GM18858 (cell line): ENCODE measurements at regions not wholly inside any gene's neighbourhood (a gene's known extent, or its start where the extent isn't known, plus 50 kb on each side); places are given as distances from the start of the nearest gene placed in this dataset.
"Not testable (repeated sequence)": the region's sequence is repeated elsewhere in the genome, so short reads cannot be mapped to it uniquely, and the experiment has no call there.

ENCODE experiments used
- ATAC-seq: cut with Tn5 transposase; IDR thresholded peaks from one replicate; pipeline ENCODE4 v1.9.1; 2021; ENCODE audit not compliant: unreplicated experiment

GRCh38 chr14:71552809-71553208 is 379.4 kb upstream of the RGS6 start:
- no peak for ATAC-seq

- no peak for ATAC-seq
These were observed 378.4 kb upstream of the RGS6 start for GRCh38 chr14:71553779-71554178.

- no peak for ATAC-seq
These were observed 377.9 kb upstream of the RGS6 start for GRCh38 chr14:71554323-71554722.

GRCh38 chr14:71554959-71555612 is 377.1 kb upstream of the RGS6 start:
- ATAC-seq, result peak; percentile 12

GRCh38 chr14:71555654-71556559 is 376.3 kb upstream of the RGS6 start:
- peak; percentile 75 for ATAC-seq

GRCh38 chr14:71556730-71557129 is 375.5 kb upstream of the RGS6 start:
- no peak for ATAC-seq

GRCh38 chr14:71557351-71557750 is 374.9 kb upstream of the RGS6 start:
- no peak for ATAC-seq

GRCh38 chr14:71558943-71559342 is 373.3 kb upstream of the RGS6 start:
- not testable (repeated sequence) for ATAC-seq

- ATAC-seq, result no peak
These were observed 371.5 kb upstream of the RGS6 start for GRCh38 chr14:71560751-71561150.

GRCh38 chr14:71563492-71564153 is 368.6 kb upstream of the RGS6 start:
- ATAC-seq, result no peak

- ATAC-seq, result peak; percentile 70
These were observed 366.0 kb upstream of the RGS6 start for GRCh38 chr14:71566276-71566675.

- ATAC-seq, result not testable (repeated sequence)
These were observed 364.6 kb upstream of the RGS6 start for GRCh38 chr14:71567499-71568133.

- ATAC-seq, result no peak
These were observed 357.3 kb upstream of the RGS6 start for GRCh38 chr14:71574976-71575375.

GRCh38 chr14:71576472-71576871 is 355.8 kb upstream of the RGS6 start:
- ATAC-seq, result no peak

GRCh38 chr14:71579331-71579730 is 352.9 kb upstream of the RGS6 start:
- ATAC-seq, result no peak

- no peak for ATAC-seq
These were observed 349.5 kb upstream of the RGS6 start for GRCh38 chr14:71582705-71583104.

- no peak for ATAC-seq
These were observed 349.0 kb upstream of the RGS6 start for GRCh38 chr14:71583194-71583593.

- no peak for ATAC-seq
These were observed 348.5 kb upstream of the RGS6 start for GRCh38 chr14:71583705-71584104.

- no peak for ATAC-seq
These were observed 346.9 kb upstream of the RGS6 start for GRCh38 chr14:71585361-71585760.

- no peak for ATAC-seq
These were observed 345.9 kb upstream of the RGS6 start for GRCh38 chr14:71586131-71586897.

GRCh38 chr14:71588028-71588427 is 344.2 kb upstream of the RGS6 start:
- no peak for ATAC-seq
